ENCODE measurements at regions not wholly inside any gene's neighbourhood (a gene's known extent, or its start where the extent isn't known, plus 50 kb on each side); places are given as distances from the start of the nearest gene placed in this dataset.
"Not testable (repeated sequence)": the region's sequence is repeated elsewhere in the genome, so short reads cannot be mapped to it uniquely, and the experiment has no call there.

GRCh38 chr6:165129086-165129485, 180.3 kb downstream of the C6orf118 start:
- Mint-ChIP-seq H3K9me3 (peaks cover 7% of the 10 kb centered on the region), H3K4me3 (no peak overlapping the region), H3K27ac (no peak overlapping the region), H3K36me3 (ENCODE audit: low read depth) (no peaks in the 10 kb centered on the region), H3K27me3 (no peaks in the 10 kb centered on the region), H3K4me1 (ENCODE audit: low read depth) (no peaks in the 10 kb centered on the region)
- H3K4me1 ChIP-seq (ENCODE audit: insufficient read depth, low read length) = no peaks in the 10 kb centered on the region
- intact Hi-C loops (cut with DNase I, micrococcal nuclease) = no loop called here
- H3K4me3 ChIP-seq (ENCODE audit: low read length) = no peak overlapping the region
- ChIA-PET CTCF (no interaction called here), POLR2A (no interaction called here)
- peaks cover 0 to 10% of the 10 kb centered on the region in 2 experiments for H3K9me3 ChIP-seq (ENCODE audit: control insufficient read depth in 1 of 2, insufficient read depth in 1 of 2, low read length in 2 of 2)
- no peak for TF ChIP-seq CTCF (IDR thresholded peaks at IDR 0.05)
- no peak overlapping the region for H3K27ac ChIP-seq (ENCODE audit: low read depth in 1 of 2, low read length in 2 of 2)
- ATAC-seq (ENCODE audit: poor library complexity) (no peak), DNase-seq (no peak)
- no peaks in the 10 kb centered on the region for H3K27me3 ChIP-seq (ENCODE audit: control insufficient read depth in 1 of 2, insufficient read depth in 2 of 2, low read length in 2 of 2)
- H3K36me3 ChIP-seq (ENCODE audit: insufficient read depth, low read length) = no peaks in the 10 kb centered on the region

GRCh38 chr6:165127743-165128142, 181.7 kb downstream of the C6orf118 start:
- H3K9me3 Mint-ChIP-seq; H3K36me3 ChIP-seq (ENCODE audit: insufficient read depth, low read length); H3K4me1 Mint-ChIP-seq (ENCODE audit: low read depth); H3K27ac Mint-ChIP-seq; ATAC-seq (ENCODE audit: poor library complexity); H3K27me3 ChIP-seq (ENCODE audit: control insufficient read depth in 1 of 2, insufficient read depth in 2 of 2, low read length in 2 of 2); H3K4me3 ChIP-seq (ENCODE audit: low read length); POLR2A ChIA-PET; H3K27ac ChIP-seq (ENCODE audit: low read depth in 1 of 2, low read length in 2 of 2); H3K4me1 ChIP-seq (ENCODE audit: insufficient read depth, low read length); CTCF ChIA-PET; intact Hi-C loops (cut with DNase I, micrococcal nuclease); DNase-seq; H3K36me3 Mint-ChIP-seq (ENCODE audit: low read depth); H3K27me3 Mint-ChIP-seq; H3K4me3 Mint-ChIP-seq: not testable (repeated sequence)
- H3K9me3 ChIP-seq (ENCODE audit: control insufficient read depth in 1 of 2, insufficient read depth in 1 of 2, low read length in 2 of 2) = peaks cover 0 to 10% of the 10 kb centered on the region in 2 experiments

- ATAC-seq (ENCODE audit: poor library complexity); H3K36me3 ChIP-seq (ENCODE audit: insufficient read depth, low read length); H3K36me3 Mint-ChIP-seq (ENCODE audit: low read depth); H3K27me3 Mint-ChIP-seq; intact Hi-C loops (cut with DNase I, micrococcal nuclease); H3K27me3 ChIP-seq (ENCODE audit: control insufficient read depth in 1 of 2, insufficient read depth in 2 of 2, low read length in 2 of 2); H3K27ac ChIP-seq (ENCODE audit: low read depth in 1 of 2, low read length in 2 of 2); H3K4me1 ChIP-seq (ENCODE audit: insufficient read depth, low read length); H3K4me1 Mint-ChIP-seq (ENCODE audit: low read depth); POLR2A ChIA-PET; H3K9me3 ChIP-seq (ENCODE audit: control insufficient read depth in 1 of 2, insufficient read depth in 1 of 2, low read length in 2 of 2); H3K9me3 Mint-ChIP-seq; H3K27ac Mint-ChIP-seq; CTCF ChIA-PET; DNase-seq; H3K4me3 ChIP-seq (ENCODE audit: low read length); H3K4me3 Mint-ChIP-seq: not testable (repeated sequence)
Measured at GRCh38 chr6:165124681-165125080, 184.7 kb downstream of the C6orf118 start.

- TF ChIP-seq CTCF (IDR thresholded peaks at IDR 0.05) = no peak
- Mint-ChIP-seq H3K36me3 (ENCODE audit: low read depth) (no peaks in the 10 kb centered on the region), H3K27ac (no peak overlapping the region), H3K27me3 (no peaks in the 10 kb centered on the region), H3K4me3 (no peak overlapping the region), H3K9me3 (peaks cover 10% of the 10 kb centered on the region), H3K4me1 (ENCODE audit: low read depth) (no peaks in the 10 kb centered on the region)
- Histone ChIP-seq H3K4me3 (ENCODE audit: low read length) (no peak overlapping the region), H3K4me1 (ENCODE audit: insufficient read depth, low read length) (no peaks in the 10 kb centered on the region), H3K9me3 (ENCODE audit: control insufficient read depth in 1 of 2, insufficient read depth in 1 of 2, low read length in 2 of 2) (peaks cover 0 to 5% of the 10 kb centered on the region in 2 experiments), H3K36me3 (ENCODE audit: insufficient read depth, low read length) (no peaks in the 10 kb centered on the region), H3K27me3 (ENCODE audit: control insufficient read depth in 1 of 2, insufficient read depth in 2 of 2, low read length in 2 of 2) (no peaks in the 10 kb centered on the region), H3K27ac (ENCODE audit: low read depth in 1 of 2, low read length in 2 of 2) (no peak overlapping the region)
- ChIA-PET CTCF (no interaction called here), POLR2A (no interaction called here)
- no peak for ATAC-seq (ENCODE audit: poor library complexity)
- no peak for DNase-seq
- intact Hi-C loops (cut with DNase I, micrococcal nuclease) = no loop called here
Measured at GRCh38 chr6:165119231-165120020, 190.0 kb downstream of the C6orf118 start.

All from CD4-positive, alpha-beta T cell (primary cell).